GM20000 (cell line): ENCODE measurements at regions not wholly inside any gene's neighbourhood (a gene's known extent, or its start where the extent isn't known, plus 50 kb on each side); places are given as distances from the start of the nearest gene placed in this dataset.
"Not testable (repeated sequence)": the region's sequence is repeated elsewhere in the genome, so short reads cannot be mapped to it uniquely, and the experiment has no call there.

ENCODE experiments used
- DNase-seq: peaks from one replicate; pipeline ENCODE4 v3.0.0; 2012; ENCODE audit warnings: low spot score
- CTCF ChIP-seq: IDR thresholded peaks from 2 replicates; pipeline ENCODE4 v1.5.1; 2012; ENCODE audit warnings: mild to moderate bottlenecking, control low read depth; ENCODE audit errors: extremely low read depth, missing control alignments

DNA sequence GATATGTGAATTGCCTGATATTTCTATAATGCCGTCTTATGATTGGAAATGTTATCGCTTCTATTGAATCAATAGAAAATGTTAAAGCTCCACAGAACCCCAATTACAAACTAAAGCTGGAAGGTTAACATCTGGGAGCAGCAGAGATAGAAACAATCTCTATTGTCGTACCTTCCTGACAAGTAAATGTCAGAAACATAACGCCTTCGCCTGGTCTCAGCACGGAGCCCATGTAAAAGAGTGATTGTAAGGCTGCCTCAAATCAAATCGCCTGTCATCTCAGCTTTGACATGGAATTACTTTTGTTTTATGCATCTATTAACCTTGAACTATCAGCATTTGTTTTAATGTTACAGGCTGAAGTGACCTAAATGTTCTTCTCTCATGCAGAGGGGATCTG is 885.9 kb upstream of the PIK3C3 start:
- no peak for TF ChIP-seq CTCF
- DNase-seq = no peak

DNA sequence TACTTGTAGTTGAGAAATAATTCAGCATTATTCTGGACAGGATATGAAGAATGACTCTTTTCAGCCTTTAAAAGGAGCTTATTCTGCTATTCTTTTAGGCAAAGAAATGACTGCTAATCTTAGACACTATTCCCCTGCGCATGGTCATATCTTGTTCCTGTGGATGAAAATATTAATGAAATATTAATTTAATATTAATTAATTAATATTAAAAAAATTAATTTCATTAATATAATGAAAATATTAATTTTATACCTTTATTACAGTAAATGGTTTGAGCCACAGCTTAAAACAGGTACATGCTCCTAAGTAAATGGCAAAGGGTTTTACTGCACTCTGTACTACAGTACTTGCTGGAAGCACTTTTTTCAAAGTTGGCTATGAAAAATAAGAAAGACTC is 890.1 kb upstream of the PIK3C3 start:
- no peak for TF ChIP-seq CTCF
- no peak for DNase-seq

DNA sequence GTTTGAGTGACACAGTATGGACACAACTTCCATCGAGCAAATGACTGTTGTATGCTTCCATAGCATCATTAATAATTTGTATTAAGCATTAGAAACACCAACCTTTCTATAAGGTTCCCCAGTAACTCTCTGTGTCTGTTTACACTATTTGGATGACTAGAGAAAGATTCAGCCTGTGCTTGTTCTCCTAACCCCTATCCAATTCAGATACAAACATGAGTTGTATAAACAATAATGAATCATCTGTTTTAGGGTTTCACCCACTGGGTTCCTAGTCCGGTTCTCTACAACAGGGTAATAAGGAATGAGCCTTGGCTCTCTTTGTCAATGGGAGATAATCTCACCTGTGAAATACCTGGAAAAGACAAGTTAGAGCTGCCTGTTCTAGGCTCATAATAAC is 894.1 kb upstream of the PIK3C3 start:
- DNase-seq = no peak
- TF ChIP-seq CTCF = no peak

DNA sequence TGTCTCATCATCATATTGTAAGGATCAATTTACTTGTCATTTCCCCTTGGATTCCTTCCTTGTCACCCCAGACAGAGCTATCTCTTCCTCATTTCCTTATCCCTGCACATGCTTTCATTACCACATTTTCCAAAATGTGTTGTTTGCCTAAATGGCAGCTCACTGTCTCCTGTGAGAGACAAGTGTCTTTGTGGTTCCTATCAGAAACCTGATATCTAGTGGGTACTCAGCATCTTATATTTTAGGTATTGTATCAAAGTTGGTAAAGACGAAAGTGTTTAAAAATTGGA is 896.0 kb upstream of the PIK3C3 start:
- no peak for TF ChIP-seq CTCF
- DNase-seq = no peak

DNA sequence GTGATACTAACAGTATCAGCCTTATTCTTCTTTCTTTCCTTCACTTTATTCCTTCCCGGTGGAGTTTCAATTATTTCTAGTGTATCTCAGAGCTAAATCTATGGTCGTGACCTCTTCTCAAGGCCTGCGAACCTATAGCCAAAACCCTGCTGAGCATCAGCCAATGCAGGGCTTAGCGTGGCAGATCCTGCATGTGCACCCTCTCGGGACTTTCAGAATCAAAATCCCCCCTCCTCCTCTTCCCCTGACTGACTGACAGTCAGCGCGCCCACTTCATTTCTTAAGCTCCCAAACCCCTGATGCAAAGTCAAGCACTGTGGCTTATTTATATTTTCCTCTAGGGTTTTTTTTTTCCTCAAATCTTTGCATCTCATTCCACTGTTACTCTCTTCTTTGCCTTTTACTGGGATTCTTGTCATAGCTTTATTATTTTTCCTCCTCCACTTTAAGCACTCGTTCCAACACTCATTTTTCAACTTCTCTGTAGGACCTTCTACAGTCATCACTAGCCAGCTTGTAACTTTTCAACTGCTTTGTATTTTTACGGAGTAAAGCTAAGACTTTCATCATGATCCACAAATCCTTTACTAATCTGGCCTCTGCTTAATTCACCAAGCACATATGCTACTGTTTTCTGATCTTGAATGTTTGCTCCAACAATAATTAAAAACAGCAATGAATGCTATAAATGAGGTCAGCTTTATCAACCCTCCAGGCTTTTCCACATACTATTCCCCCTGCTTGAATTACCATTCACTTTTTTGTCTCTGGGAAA is 896.5 kb upstream of the PIK3C3 start:
- no peak for TF ChIP-seq CTCF

DNA sequence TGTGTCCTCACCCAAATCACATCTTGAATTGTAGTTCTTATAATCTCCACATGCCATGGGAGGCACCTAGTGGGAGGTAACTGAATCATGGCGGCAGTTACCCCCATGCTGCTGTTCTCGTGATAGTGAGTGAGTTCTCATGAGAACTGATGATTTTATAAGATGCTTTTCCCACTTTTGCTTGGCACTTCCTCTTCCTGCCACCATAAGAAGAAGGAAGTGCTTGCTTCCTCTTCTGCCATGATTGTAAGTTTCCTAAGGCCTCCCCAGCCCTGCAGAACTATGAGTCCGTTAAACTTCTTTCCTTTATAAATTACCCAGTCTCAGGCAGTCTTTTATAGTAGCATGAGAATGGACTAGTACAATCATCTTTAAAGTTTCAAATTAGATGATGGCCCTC is 902.4 kb upstream of the PIK3C3 start:
- no peak for DNase-seq
- TF ChIP-seq CTCF = no peak

More for the DNA sequence above, 896.5 kb upstream of the PIK3C3 start:
- DNase-seq = no peak

DNA sequence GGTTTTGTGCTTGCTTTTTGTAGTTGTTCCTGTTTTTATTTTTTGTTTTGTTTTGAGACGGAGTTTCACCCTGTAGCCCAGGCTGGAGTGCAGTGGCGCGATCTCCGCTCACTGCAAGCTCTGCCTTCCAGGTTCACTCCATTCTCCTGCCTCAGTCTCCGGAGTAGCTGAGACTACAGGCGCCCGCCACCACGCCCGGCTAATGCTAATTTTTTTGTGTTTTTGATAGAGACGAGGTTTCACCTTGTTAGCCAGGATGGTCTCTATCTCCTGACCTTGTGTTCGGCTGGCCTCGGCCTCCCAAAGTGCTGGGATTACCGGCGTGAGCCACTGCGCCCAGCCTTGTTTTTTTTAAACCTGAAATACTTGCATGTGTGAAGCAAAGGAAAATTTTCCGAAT is 908.8 kb upstream of the PIK3C3 start:
- not testable (repeated sequence) for DNase-seq

GRCh38 chr18:41043876-41044275 is 911.2 kb upstream of the PIK3C3 start:
- no peak for DNase-seq
- TF ChIP-seq CTCF = no peak
